Neural cell (in vitro differentiated cells): ENCODE measurements at regions not wholly inside any gene's neighbourhood (a gene's known extent, or its start where the extent isn't known, plus 50 kb on each side); places are given as distances from the start of the nearest gene placed in this dataset.

Experiments used
- H2AFZ ChIP-seq: fragments of 200-600, 300-800 bp; sonication (generic), shearing (Covaris generic); 2 replicates; pipeline ENCODE4 v1.6.0; 2014; ENCODE audit warnings: low read depth, mild to moderate bottlenecking, antibody characterized with exemption, low read length, moderate library complexity
- H3F3A ChIP-seq: fragments of 200-600 bp; shearing (Covaris generic); 2 replicates; pipeline ENCODE4 v1.6.1; 2016; ENCODE audit warnings: mild to moderate bottlenecking, moderate library complexity, mixed read lengths, antibody characterized with exemption, low read length; ENCODE audit not compliant: insufficient read depth, poor library complexity, severe bottlenecking
- H3K27ac ChIP-seq: fragments of 200-600, 300-800 bp; sonication (generic), shearing (Covaris generic); 2 replicates; pipeline ENCODE4 v1.5.1; 2014; ENCODE audit warnings: mild to moderate bottlenecking, low read length, moderate library complexity
- H3K27me3 ChIP-seq: fragments of 300-800, 200-600 bp; sonication (generic), shearing (Covaris generic); 2 replicates; pipeline ENCODE4 v1.6.0; 2014; ENCODE audit warnings: mild to moderate bottlenecking, low read depth, low read length, moderate library complexity; ENCODE audit not compliant: insufficient read depth
- H3K36me3 ChIP-seq: fragments of 300-800, 200-600 bp; sonication (generic), shearing (Covaris generic); 2 replicates; pipeline ENCODE4 v1.5.1; 2014; ENCODE audit warnings: mild to moderate bottlenecking, antibody characterized with exemption, low read length, moderate library complexity; ENCODE audit not compliant: insufficient read depth
- H3K4me2 ChIP-seq: fragments of 300-800, 200-600 bp; sonication (generic), shearing (Covaris generic); 2 replicates; pipeline ENCODE4 v1.6.0; 2014; ENCODE audit warnings: mild to moderate bottlenecking, low read length
- H3K4me3 ChIP-seq: fragments of 300-800, 200-600 bp; sonication (generic), shearing (Covaris generic); 2 replicates; pipeline ENCODE4 v1.5.1; 2014; ENCODE audit warnings: mild to moderate bottlenecking, low read length, moderate library complexity
- H3K79me2 ChIP-seq: fragments of 200-600 bp; shearing (Covaris generic); replicated peaks from 2 replicates; pipeline ENCODE4 v1.6.0; 2014; ENCODE audit warnings: mild to moderate bottlenecking, low read length, moderate library complexity; ENCODE audit not compliant: insufficient read depth
- H3K9ac ChIP-seq: fragments of 300-800, 200-600 bp; sonication (generic), shearing (Covaris generic); 2 replicates; pipeline ENCODE4 v1.6.1; 2016; ENCODE audit warnings: mild to moderate bottlenecking, low read length, mixed read lengths
- H3K9me2 ChIP-seq: fragments of 200-600 bp; shearing (Covaris generic); 2 replicates; pipeline ENCODE4 v1.6.1; 2016; ENCODE audit warnings: mild to moderate bottlenecking, low read length, mixed read lengths; ENCODE audit not compliant: insufficient read depth
- H3K9me3 ChIP-seq: fragments of 200-600, 300-800 bp; sonication (generic), shearing (Covaris generic); 2 replicates; pipeline ENCODE4 v1.6.1; 2016; ENCODE audit warnings: mild to moderate bottlenecking, mixed run types, low read length, moderate library complexity, mixed read lengths
- H4K20me1 ChIP-seq: fragments of 200-600 bp; shearing (Covaris generic); 2 replicates; pipeline ENCODE4 v1.6.1; 2016; ENCODE audit warnings: mild to moderate bottlenecking, mixed run types; ENCODE audit not compliant: insufficient read depth
- EP300 ChIP-seq: fragments of 450-650 bp; conservative IDR thresholded peaks from 2 replicates; pipeline ENCODE4 v1.6.1; 2014; ENCODE audit warnings: antibody characterized with exemption, mild to moderate bottlenecking, moderate library complexity; ENCODE audit not compliant: poor library complexity, severe bottlenecking
- EZH2 ChIP-seq: fragments of 200-600, 300-800 bp; shearing (Covaris generic), sonication (generic); IDR thresholded peaks from 2 replicates; pipeline ENCODE4 v1.6.1; 2014; ENCODE audit warnings: antibody characterized with exemption, low read length, borderline replicate concordance, mild to moderate bottlenecking; ENCODE audit not compliant: insufficient read depth, poor library complexity, severe bottlenecking
- MXI1 ChIP-seq: fragments of 450-650 bp; conservative IDR thresholded peaks from 2 replicates; pipeline ENCODE4 v1.6.1; 2014; ENCODE audit warnings: antibody characterized with exemption, mild to moderate bottlenecking; ENCODE audit not compliant: poor library complexity, severe bottlenecking
- POLR2AphosphoS5 ChIP-seq: IDR thresholded peaks from 2 replicates; pipeline ENCODE4 v1.6.1; 2012
- RAD21 ChIP-seq: fragments of 450-650 bp; conservative IDR thresholded peaks from 2 replicates; pipeline ENCODE4 v1.6.1; 2014; ENCODE audit warnings: antibody characterized with exemption, mild to moderate bottlenecking, moderate library complexity
- REST ChIP-seq: IDR thresholded peaks from 2 replicates; pipeline ENCODE4 v1.6.1; 2012; ENCODE audit warnings: borderline replicate concordance
- SMC3 ChIP-seq: fragments of 450-650 bp; conservative IDR thresholded peaks from 2 replicates; pipeline ENCODE4 v1.6.1; 2014; ENCODE audit warnings: antibody characterized with exemption, mild to moderate bottlenecking, moderate library complexity; ENCODE audit not compliant: poor library complexity
- TAF1 ChIP-seq: IDR thresholded peaks from 2 replicates; pipeline ENCODE4 v1.6.1; 2012; ENCODE audit warnings: low read depth
- TF ChIP-seq, protein P1 (sequence below): fragments of 450-650 bp; IDR thresholded peaks from 2 replicates; pipeline ENCODE4 v1.5.1; 2014; ENCODE audit warnings: antibody characterized with exemption, mild to moderate bottlenecking, moderate library complexity; ENCODE audit not compliant: poor library complexity, severe bottlenecking

DNA sequence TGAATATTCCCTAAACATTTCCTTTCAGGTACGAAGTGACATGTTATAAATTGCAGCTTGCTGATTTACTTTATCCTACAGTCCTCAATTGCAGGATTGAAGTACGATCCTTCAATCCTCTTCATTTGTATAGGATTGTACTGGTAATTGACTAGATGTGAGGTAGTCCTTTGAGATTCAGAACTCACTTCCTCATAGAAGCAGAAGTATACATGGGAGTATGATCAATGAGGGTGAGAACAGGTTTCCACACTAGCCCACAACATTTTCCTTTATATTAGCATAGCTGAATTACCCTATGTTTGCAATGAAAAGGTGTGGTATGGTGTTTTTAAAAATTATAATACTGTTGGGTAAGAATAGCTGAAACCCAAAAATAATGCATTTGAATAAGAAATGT lies 160.0 kb upstream of the UMPS start:
- H3K9ac ChIP-seq = no peak overlapping the region
- no peaks in the 10 kb centered on the region for H3K9me2 ChIP-seq
- no peak for TF ChIP-seq EP300
- no peak for TF ChIP-seq SMC3
- no peak for TF ChIP-seq RAD21
- TF ChIP-seq, protein P1, sequence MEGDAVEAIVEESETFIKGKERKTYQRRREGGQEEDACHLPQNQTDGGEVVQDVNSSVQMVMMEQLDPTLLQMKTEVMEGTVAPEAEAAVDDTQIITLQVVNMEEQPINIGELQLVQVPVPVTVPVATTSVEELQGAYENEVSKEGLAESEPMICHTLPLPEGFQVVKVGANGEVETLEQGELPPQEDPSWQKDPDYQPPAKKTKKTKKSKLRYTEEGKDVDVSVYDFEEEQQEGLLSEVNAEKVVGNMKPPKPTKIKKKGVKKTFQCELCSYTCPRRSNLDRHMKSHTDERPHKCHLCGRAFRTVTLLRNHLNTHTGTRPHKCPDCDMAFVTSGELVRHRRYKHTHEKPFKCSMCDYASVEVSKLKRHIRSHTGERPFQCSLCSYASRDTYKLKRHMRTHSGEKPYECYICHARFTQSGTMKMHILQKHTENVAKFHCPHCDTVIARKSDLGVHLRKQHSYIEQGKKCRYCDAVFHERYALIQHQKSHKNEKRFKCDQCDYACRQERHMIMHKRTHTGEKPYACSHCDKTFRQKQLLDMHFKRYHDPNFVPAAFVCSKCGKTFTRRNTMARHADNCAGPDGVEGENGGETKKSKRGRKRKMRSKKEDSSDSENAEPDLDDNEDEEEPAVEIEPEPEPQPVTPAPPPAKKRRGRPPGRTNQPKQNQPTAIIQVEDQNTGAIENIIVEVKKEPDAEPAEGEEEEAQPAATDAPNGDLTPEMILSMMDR = no peak
- no peak for TF ChIP-seq MXI1
- TF ChIP-seq EZH2 = no peak
- TF ChIP-seq TAF1 = no peak
- TF ChIP-seq REST = no peak
- no peak for TF ChIP-seq POLR2AphosphoS5
- H3K4me3 ChIP-seq = no peak overlapping the region
- no peaks in the 10 kb centered on the region for H3F3A ChIP-seq
- no peak overlapping the region for H3K4me2 ChIP-seq
- no peaks in the 10 kb centered on the region for H3K9me3 ChIP-seq
- no peaks in the 10 kb centered on the region for H3K36me3 ChIP-seq
- no peaks in the 10 kb centered on the region for H3K27me3 ChIP-seq
- H3K79me2 ChIP-seq = no peaks in the 10 kb centered on the region
- H4K20me1 ChIP-seq = no peaks in the 10 kb centered on the region
- H3K27ac ChIP-seq = no peak overlapping the region
- no peak overlapping the region for H2AFZ ChIP-seq

- Histone ChIP-seq H3K79me2 (no peaks in the 10 kb centered on the region), H3K4me2 (no peak overlapping the region), H3K36me3 (no peaks in the 10 kb centered on the region), H2AFZ (no peak overlapping the region), H3F3A (no peaks in the 10 kb centered on the region), H3K9me2 (no peaks in the 10 kb centered on the region), H3K27ac (no peak overlapping the region), H3K9ac (no peak overlapping the region), H4K20me1 (no peaks in the 10 kb centered on the region), H3K4me3 (no peak overlapping the region), H3K27me3 (no peaks in the 10 kb centered on the region), H3K9me3 (no peaks in the 10 kb centered on the region)
- TF ChIP-seq, protein P1 = no peak
- TF ChIP-seq POLR2AphosphoS5 (no peak), MXI1 (no peak), TAF1 (no peak)
Measured at GRCh38 chr3:124572851-124573405, 157.3 kb upstream of the UMPS start.
